WTC11 (cell line): ENCODE measurements at regions not wholly inside any gene's neighbourhood (a gene's known extent, or its start where the extent isn't known, plus 50 kb on each side); places are given as distances from the start of the nearest gene placed in this dataset.

Source experiments
- CTCF ChIP-seq: fragments of 200-600 bp; IDR thresholded peaks from 2 replicates; pipeline ENCODE4 v1.8.0; 2022; ENCODE audit warnings: antibody characterized with exemption
- E2F5 ChIP-seq: sonication (generic); formaldehyde crosslinking; IDR thresholded peaks from 2 replicates; pipeline ENCODE4 v1.8.1; 2022; ENCODE audit warnings: mild to moderate bottlenecking, moderate library complexity, missing genetic modification reagents
- HMGXB4 ChIP-seq: sonication (generic); formaldehyde crosslinking; IDR thresholded peaks from 2 replicates; pipeline ENCODE4 v1.8.1; 2023; ENCODE audit warnings: mild to moderate bottlenecking, moderate library complexity, missing genetic modification reagents
- IRF2 ChIP-seq: sonication (generic); formaldehyde crosslinking; IDR thresholded peaks from 2 replicates; pipeline ENCODE4 v1.8.0; 2022; ENCODE audit warnings: low read depth, missing genetic modification reagents, borderline replicate concordance
- MLX ChIP-seq: sonication (generic); formaldehyde crosslinking; IDR thresholded peaks from 2 replicates; pipeline ENCODE4 v1.8.1; 2023; ENCODE audit warnings: mild to moderate bottlenecking, missing genetic modification reagents, moderate library complexity
- MXD4 ChIP-seq: fragments of 250-450 bp; sonication (Bioruptor Pico); IDR thresholded peaks from 2 replicates; pipeline ENCODE4 v1.8.0; 2021; ENCODE audit warnings: mild to moderate bottlenecking, moderate library complexity, borderline replicate concordance
- RORB ChIP-seq: fragments of 250-450 bp; sonication (Bioruptor Pico); IDR thresholded peaks from 2 replicates; pipeline ENCODE4 v1.9.0; 2021; ENCODE audit warnings: mild to moderate bottlenecking
- SP1 ChIP-seq: sonication (generic); formaldehyde crosslinking; conservative IDR thresholded peaks from 2 replicates; pipeline ENCODE4 v1.8.1; 2022; ENCODE audit warnings: missing genetic modification reagents
- TP53 ChIP-seq: sonication (generic); formaldehyde crosslinking; IDR thresholded peaks from 2 replicates; pipeline ENCODE4 v1.8.1; 2023; ENCODE audit warnings: mild to moderate bottlenecking, missing genetic modification reagents
- ZNF263 ChIP-seq: sonication (generic); formaldehyde crosslinking; IDR thresholded peaks from 2 replicates; pipeline ENCODE4 v1.8.1; 2022; ENCODE audit warnings: low read depth, mild to moderate bottlenecking, moderate library complexity, missing genetic modification reagents
- ZNF423 ChIP-seq: fragments of 250-450 bp; sonication (Bioruptor Pico); IDR thresholded peaks from 2 replicates; pipeline ENCODE4 v2.1.2; 2022; ENCODE audit warnings: mild to moderate bottlenecking, moderate library complexity
- TF ChIP-seq, protein P1 (sequence below): sonication (generic); formaldehyde crosslinking; IDR thresholded peaks from 2 replicates; pipeline ENCODE4 v1.8.0; 2022; ENCODE audit warnings: mild to moderate bottlenecking, missing genetic modification reagents

DNA sequence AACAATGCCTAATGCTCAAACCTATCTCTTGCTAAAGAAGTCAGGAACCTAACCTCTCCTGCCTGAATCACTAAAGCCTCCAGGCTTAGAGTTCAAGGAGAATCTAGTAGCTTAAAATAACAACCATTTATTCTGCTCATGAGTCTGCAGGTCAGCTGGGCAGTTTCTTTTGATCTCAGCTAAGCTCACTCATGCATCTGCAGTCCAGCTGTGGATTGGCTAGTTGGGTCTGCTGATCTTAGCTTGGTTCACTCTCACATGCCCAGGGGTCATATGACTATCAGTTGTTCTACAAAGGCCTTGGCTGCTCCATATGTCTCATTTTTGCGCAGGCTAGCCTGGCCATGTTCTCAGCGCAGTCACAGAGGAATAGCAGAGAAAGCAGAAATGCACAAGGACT lies 109.2 kb upstream of the STT3B start:
- TF ChIP-seq CTCF, result no peak
- no peak for TF ChIP-seq SP1 (CRISPR knock-in tag)
- TF ChIP-seq MXD4 (CRISPR knock-in tag), result no peak
- no peak for TF ChIP-seq HMGXB4 (CRISPR knock-in tag)
- no peak for TF ChIP-seq ZNF423 (CRISPR knock-in tag)
- no peak for TF ChIP-seq TP53 (CRISPR knock-in tag)
- TF ChIP-seq MLX, result no peak
- no peak for TF ChIP-seq ZNF263
- no peak for TF ChIP-seq IRF2 (CRISPR knock-in tag)
- TF ChIP-seq RORB (CRISPR knock-in tag), result no peak
- TF ChIP-seq, protein P1, sequence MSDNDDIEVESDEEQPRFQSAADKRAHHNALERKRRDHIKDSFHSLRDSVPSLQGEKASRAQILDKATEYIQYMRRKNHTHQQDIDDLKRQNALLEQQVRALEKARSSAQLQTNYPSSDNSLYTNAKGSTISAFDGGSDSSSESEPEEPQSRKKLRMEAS (CRISPR knock-in tag), result no peak
- no peak for TF ChIP-seq E2F5 (CRISPR knock-in tag)
